NCI-H748 (cell line): ENCODE measurements at regions not wholly inside any gene's neighbourhood (a gene's known extent, or its start where the extent isn't known, plus 50 kb on each side); places are given as distances from the start of the nearest gene placed in this dataset.

Source experiments
- DNase-seq: peaks from one replicate; lab custom pipeline; 2025; ENCODE audit not compliant: unreplicated experiment; lab: John Stamatoyannopoulos, UW

GRCh38 chrX:15918003-15918402, 63.4 kb upstream of the AP1S2 start:
- DNase-seq = no peak

DNA sequence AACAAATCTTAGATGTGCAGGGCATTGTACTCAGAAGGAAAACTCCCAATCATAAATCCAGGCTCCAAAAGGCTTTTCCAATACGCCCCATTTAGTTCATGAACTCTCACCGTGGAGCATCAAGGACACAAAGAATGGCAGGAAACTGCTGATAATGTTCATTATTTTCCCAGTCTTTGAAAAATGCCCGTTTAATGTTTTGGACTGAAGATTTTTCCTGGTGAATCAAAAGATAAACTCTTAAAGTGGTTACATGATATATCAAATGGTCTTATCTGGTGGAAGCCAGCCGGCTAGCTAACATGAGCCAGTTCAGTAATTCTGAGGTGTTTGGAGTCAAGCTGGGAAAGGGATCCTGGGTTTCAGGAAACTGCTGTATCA, 62.1 kb upstream of the AP1S2 start:
- no peak for DNase-seq

GRCh38 chrX:15915959-15916703, 61.5 kb upstream of the AP1S2 start:
- DNase-seq = no peak

GRCh38 chrX:15914486-15914885, 59.9 kb upstream of the AP1S2 start:
- DNase-seq = no peak

DNA sequence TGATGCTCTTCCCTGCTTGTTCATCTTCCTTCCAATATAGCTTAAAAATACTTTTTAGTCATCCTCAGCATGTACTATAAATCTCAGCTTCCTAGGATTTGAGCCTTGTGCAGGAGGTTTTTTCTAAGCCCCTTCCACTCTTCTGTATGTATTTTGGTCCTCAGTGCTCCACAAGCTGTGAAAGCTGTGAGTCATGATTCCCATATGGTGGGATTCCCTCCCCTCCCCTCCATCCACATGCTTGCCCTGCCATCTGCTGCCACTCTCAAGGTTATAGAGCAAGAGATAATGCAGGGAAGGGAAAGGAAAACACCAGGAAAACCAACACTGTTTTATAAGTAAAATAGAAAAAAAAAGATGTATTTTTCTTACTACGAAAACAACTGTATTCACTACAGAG, 58.5 kb upstream of the AP1S2 start:
- no peak for DNase-seq

- no peak for DNase-seq
These were observed 57.3 kb upstream of the AP1S2 start for GRCh38 chrX:15911734-15912550.

DNA sequence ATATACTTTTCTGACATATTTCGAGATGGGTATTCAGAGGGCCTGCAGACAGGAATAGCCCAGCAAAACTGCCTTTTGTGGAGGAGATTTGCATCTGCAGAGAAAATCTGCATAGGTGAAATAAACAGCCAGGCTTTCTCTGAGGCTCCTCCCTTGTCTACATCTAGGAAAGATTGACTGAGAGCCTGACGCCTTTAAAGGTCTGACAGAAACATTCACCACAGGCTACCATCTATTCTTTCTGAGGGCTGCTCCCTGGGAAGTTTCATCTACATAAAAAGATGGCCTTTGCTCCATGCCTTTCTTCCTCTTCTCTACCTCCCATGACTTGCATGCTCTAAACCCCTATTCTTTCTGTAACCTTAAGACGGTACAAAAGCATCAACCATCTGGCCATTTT, 55.0 kb upstream of the AP1S2 start:
- no peak for DNase-seq

GRCh38 chrX:15908603-15909290, 54.1 kb upstream of the AP1S2 start:
- no peak for DNase-seq

DNA sequence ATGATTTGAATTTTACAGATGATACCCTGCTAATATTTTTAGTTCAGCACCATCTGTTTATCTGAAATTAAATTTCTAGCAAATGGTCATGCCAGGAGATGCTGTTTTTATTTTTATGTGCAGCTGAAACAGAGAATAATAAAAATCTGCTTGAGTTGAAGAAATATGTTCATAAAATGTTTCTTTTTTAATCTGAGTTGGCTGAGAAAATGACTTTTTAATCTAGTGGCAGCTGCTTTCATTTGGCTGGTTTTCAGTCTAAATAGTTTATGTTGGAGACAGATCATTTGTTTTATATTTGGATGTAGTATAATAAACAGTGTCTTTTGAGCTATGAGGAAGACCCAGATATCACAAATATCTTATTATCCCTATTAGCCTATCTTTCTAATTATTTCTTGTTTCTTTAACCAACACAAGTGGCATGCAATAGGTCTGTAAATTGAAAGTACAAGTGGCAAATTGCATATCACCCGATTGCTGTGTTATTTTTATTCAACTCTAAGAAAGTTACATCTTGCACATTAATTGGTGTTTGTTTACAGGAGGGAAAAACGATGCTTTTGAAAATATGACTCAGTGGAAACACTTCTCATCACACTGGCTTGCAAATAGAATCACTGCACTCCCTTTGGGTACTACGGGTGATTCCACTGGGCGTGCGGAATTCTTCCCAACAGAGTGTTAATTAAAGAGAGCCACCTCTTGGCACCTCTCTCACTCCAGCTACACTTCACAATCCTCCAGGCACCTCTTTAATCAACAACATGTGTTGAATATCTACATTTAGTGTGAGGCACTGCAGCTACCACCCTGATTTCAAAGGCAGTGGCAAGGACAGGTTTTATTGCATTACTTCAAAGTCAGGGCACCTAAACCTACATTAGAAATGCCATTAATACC, 51.7 kb upstream of the AP1S2 start:
- DNase-seq = no peak
